Heart left ventricle (tissue), 16 donors: ENCODE measurements at regions not wholly inside any gene's neighbourhood (a gene's known extent, or its start where the extent isn't known, plus 50 kb on each side); places are given as distances from the start of the nearest gene placed in this dataset.

ENCODE experiments used
- ATAC-seq, 4 donors: fragments of 200-7000 bp; cut with Tn5 transposase; one replicate each; pipeline ENCODE4 v1.9.1; 2020 to 2022; ENCODE audit warnings: moderate library complexity in 4 of 4, mild to moderate bottlenecking in 3 of 4, moderate number of reproducible peaks in 1 of 4
- DNase-seq, 5 donors: peaks; one replicate each; pipeline ENCODE4 v3.0.0-alpha.2; 2020
- H3K27ac ChIP-seq, 12 donors: fragments of 200-600 bp; sonication (generic) in 4 of 12; one replicate each; pipeline versions ENCODE4 v1.5.0 to v1.8.0; 2016 to 2022; ENCODE audit warnings: mild to moderate bottlenecking in 2 of 12
- H3K27me3 ChIP-seq, 9 donors: fragments of 200-600 bp; sonication (generic) in 2 of 9; one replicate each; pipeline versions ENCODE4 v1.5.1 to v1.8.0; 2016 to 2022; ENCODE audit warnings: mild to moderate bottlenecking in 3 of 9
- H3K36me3 ChIP-seq, 9 donors: fragments of 200-600 bp; sonication (generic) in 2 of 9; one replicate each; pipeline versions ENCODE4 v1.5.0 to v1.8.0; 2018 to 2022; ENCODE audit warnings: mild to moderate bottlenecking in 2 of 9
- H3K4me1 ChIP-seq, 12 donors: fragments of 200-600 bp; sonication (generic) in 4 of 12; one replicate each; pipeline versions ENCODE4 v1.5.0 to v1.8.0; 2016 to 2022; ENCODE audit warnings: mild to moderate bottlenecking in 3 of 12
- H3K4me3 ChIP-seq, 12 donors: fragments of 200-600 bp; sonication (generic) in 4 of 12; one replicate each; pipeline versions ENCODE4 v1.5.0 to v1.8.0; 2017 to 2022; ENCODE audit warnings: mild to moderate bottlenecking in 9 of 12, moderate library complexity in 4 of 12
- H3K9me3 ChIP-seq, 12 donors: fragments of 200-600 bp; sonication (generic) in 4 of 12; one replicate each; pipeline versions ENCODE4 v1.5.0 to v1.8.0; 2016 to 2022; ENCODE audit warnings: mild to moderate bottlenecking in 1 of 12
- CTCF ChIP-seq, 12 donors: fragments of 200-600 bp; sonication (generic) in 4 of 12; IDR thresholded peaks; one replicate each; pipeline versions ENCODE4 v1.5.0 to v1.8.0; 2018 to 2022; ENCODE audit warnings: antibody characterized with exemption in 12 of 12, mild to moderate bottlenecking in 5 of 12
- POLR2A ChIP-seq, 2 donors: fragments of 450-650 bp; IDR thresholded peaks; one replicate each; pipeline ENCODE4 v1.6.1; 2017; ENCODE audit warnings: antibody characterized with exemption in 2 of 2, mild to moderate bottlenecking in 2 of 2, moderate library complexity in 2 of 2
- WGBS, 4 donors: extraction: QIAGEN DNeasy Blood & Tissue Kit in 2 of 4; methylation state at CpG; one replicate each; pipeline versions ENCODE4 v1.1.5 to v1.1.7; 2013 to 2018; 5-methylcytosine and 5-hydroxymethylcytosine counted together
- intact Hi-C, 10 donors: fragments of 100-400 bp; cut with DNase I; formaldehyde crosslinking; loops; one replicate each; pipeline versions ENCODE4 v1.11.1 to v1.14.2; 2022
- donor health status: ischemic (EF 13 %, LVEDD 7.1; RV severe dilation, severe dysfunction).
- donor health status: healthy with polysubstance abuse.
- donor health status: DM: no; HTN: yes; CAD: no.
- donor health status: DM: no; HTN: no; CAD: no.
- donor health status: ischemic (EF 25% LVEDD 6.9; RV normal size, moderate dysfunction).
- donor health status: ischemic (EF 25% LVEDD 5.7; RV mildly dilated, moderate dysfunction).
- donor health status: healthy.
- donor health status: DM: yes; HTN: yes; CAD: no.
- donor health status: ischemic (EF 35%, LVEDD 5.7; RV mildly dilated, moderate dysfunction).
- donor health status: nonischemic (EF 11% LVEDD 7.7; RV severe dilation, severe dysfunction).
- donor health status: DM: yes; HTN: yes; CAD: no.
- donor health status: PGD.
- donor health status: ischemic (EF 29% LVEDD 5.4; RV normal size, mild dysfunction).
- donor health status: nonischemic (EF 23%, LVEDD 6.1; RV moderate dilation, normal function).

DNA sequence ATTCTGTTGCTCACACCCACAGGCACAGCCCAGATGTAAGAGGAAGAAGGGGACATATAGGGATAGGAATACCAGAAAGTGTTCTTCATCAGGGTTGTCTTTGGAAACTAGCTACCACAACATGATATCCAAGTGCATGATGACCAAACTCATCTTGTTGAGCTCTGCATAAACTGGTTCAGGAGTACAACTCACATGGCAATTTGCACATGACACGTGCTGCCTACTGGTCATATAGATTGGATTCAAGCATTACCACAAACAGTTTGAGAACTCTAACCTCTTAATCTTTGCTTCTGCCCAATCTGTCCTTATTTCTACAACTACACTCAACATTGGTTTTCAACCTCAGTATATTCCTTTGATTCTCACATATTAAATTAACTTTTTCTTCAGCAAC is 184.7 kb upstream of the PCSK2 start:
- ATAC-seq: no peak
- Histone ChIP-seq H3K27me3 (no peaks in the 10 kb centered on the region), H3K4me3 (no peak overlapping the region), H3K9me3 (peaks cover 0 to 7% (median 0%) of the 10 kb centered on the region in 12 donors), H3K36me3 (no peaks in the 10 kb centered on the region), H3K27ac (no peak overlapping the region), H3K4me1 (no peaks in the 10 kb centered on the region)
- TF ChIP-seq POLR2A (IDR thresholded peaks at IDR 0.05) (no peak), CTCF (IDR thresholded peaks at IDR 0.05) (no peak)
- intact Hi-C loops: no loop called here
- 62 to 75% (median 71%) methylated on average over 1 of the region's 1 CpG for WGBS, 4 donors
- DNase-seq: no peak

GRCh38 chr20:17043323-17043722 is 183.5 kb upstream of the PCSK2 start:
- intact Hi-C loops: no loop called here
- Histone ChIP-seq H3K4me1 (no peaks in the 10 kb centered on the region), H3K27ac (no peak overlapping the region), H3K9me3 (peaks cover 0 to 7% (median 0%) of the 10 kb centered on the region in 12 donors), H3K36me3 (no peaks in the 10 kb centered on the region), H3K27me3 (no peaks in the 10 kb centered on the region), H3K4me3 (no peak overlapping the region)
- TF ChIP-seq POLR2A (IDR thresholded peaks at IDR 0.05): no peak
- no peak for TF ChIP-seq CTCF (IDR thresholded peaks at IDR 0.05)
- DNase-seq (no peak), ATAC-seq (no peak)
- 89 to 92% (median 90%) methylated on average over 5 of the region's 5 CpGs for WGBS, 4 donors

GRCh38 chr20:17044891-17045290 is 181.9 kb upstream of the PCSK2 start:
- TF ChIP-seq POLR2A (IDR thresholded peaks at IDR 0.05) (no peak), CTCF (IDR thresholded peaks at IDR 0.05) (no peak)
- no peak overlapping the region for H3K4me3 ChIP-seq
- ATAC-seq (no peak), DNase-seq (no peak)
- no peaks in the 10 kb centered on the region for H3K36me3 ChIP-seq
- WGBS, 4 donors: 41 to 80% (median 54%) methylated on average over 3 of the region's 3 CpGs
- H3K4me1 ChIP-seq: no peaks in the 10 kb centered on the region
- peaks cover 0 to 7% (median 0%) of the 10 kb centered on the region in 12 donors for H3K9me3 ChIP-seq
- H3K27ac ChIP-seq: no peak overlapping the region
- intact Hi-C loops: no loop called here
- no peaks in the 10 kb centered on the region for H3K27me3 ChIP-seq

GRCh38 chr20:17059465-17059864 is 167.4 kb upstream of the PCSK2 start:
- DNase-seq (no peak), ATAC-seq (no peak)
- Histone ChIP-seq H3K4me1 (no peaks in the 10 kb centered on the region), H3K27me3 (no peaks in the 10 kb centered on the region), H3K9me3 (peaks cover 0 to 26% (median 6%) of the 10 kb centered on the region in 12 donors), H3K27ac (no peak overlapping the region), H3K36me3 (no peaks in the 10 kb centered on the region), H3K4me3 (no peak overlapping the region)
- intact Hi-C loops: no loop called here
- WGBS, 4 donors: 41 to 67% (median 59%) methylated on average over 4 to 7 of the region's 7 CpGs
- TF ChIP-seq CTCF (IDR thresholded peaks at IDR 0.05) (no peak), POLR2A (IDR thresholded peaks at IDR 0.05) (no peak)
